ENCODE measurements at regions not wholly inside any gene's neighbourhood (a gene's known extent, or its start where the extent isn't known, plus 50 kb on each side); places are given as distances from the start of the nearest gene placed in this dataset.

DNA sequence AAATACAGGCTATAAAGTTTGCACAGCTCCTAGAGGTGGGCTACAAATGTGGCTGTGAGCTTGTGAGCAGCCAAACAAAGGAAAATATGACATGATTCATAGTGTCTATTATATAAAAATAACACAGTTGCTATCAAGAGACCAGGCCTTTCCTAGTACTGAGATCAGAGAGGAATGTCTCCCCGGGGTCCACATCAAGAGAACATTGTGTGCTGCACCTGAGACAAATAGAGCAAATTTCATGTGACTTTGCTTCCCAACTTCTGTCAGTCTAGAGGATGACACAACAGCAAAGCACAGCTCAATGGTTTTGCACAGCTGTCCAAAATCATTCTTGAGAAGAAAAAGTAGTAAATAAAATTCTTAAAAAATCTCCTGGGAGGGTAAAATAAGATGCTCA is 297.5 kb upstream of the PRKD1 start:
- TF ChIP-seq, protein P1, sequence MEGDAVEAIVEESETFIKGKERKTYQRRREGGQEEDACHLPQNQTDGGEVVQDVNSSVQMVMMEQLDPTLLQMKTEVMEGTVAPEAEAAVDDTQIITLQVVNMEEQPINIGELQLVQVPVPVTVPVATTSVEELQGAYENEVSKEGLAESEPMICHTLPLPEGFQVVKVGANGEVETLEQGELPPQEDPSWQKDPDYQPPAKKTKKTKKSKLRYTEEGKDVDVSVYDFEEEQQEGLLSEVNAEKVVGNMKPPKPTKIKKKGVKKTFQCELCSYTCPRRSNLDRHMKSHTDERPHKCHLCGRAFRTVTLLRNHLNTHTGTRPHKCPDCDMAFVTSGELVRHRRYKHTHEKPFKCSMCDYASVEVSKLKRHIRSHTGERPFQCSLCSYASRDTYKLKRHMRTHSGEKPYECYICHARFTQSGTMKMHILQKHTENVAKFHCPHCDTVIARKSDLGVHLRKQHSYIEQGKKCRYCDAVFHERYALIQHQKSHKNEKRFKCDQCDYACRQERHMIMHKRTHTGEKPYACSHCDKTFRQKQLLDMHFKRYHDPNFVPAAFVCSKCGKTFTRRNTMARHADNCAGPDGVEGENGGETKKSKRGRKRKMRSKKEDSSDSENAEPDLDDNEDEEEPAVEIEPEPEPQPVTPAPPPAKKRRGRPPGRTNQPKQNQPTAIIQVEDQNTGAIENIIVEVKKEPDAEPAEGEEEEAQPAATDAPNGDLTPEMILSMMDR (IDR thresholded peaks at IDR 0.05; ENCODE audit: insufficient read depth, low read depth, low read length), result no peak
- no peak for TF ChIP-seq EZH2 (IDR thresholded peaks at IDR 0.05; ENCODE audit: insufficient read depth, low read length)

Data from astrocyte (in vitro differentiated cells and primary cell).